Activated gamma-delta T cell treated with anti-CD3 and anti-CD28 coated beads, Interleukin-2, amount 50 U/mL, for 16 hours (primary cell): ENCODE measurements at regions not wholly inside any gene's neighbourhood (a gene's known extent, or its start where the extent isn't known, plus 50 kb on each side); places are given as distances from the start of the nearest gene placed in this dataset.

Experiments
- DNase-seq: peaks from one replicate; pipeline ENCODE4 v3.0.0-alpha.2; 2020; ENCODE audit warnings: low read depth

DNA sequence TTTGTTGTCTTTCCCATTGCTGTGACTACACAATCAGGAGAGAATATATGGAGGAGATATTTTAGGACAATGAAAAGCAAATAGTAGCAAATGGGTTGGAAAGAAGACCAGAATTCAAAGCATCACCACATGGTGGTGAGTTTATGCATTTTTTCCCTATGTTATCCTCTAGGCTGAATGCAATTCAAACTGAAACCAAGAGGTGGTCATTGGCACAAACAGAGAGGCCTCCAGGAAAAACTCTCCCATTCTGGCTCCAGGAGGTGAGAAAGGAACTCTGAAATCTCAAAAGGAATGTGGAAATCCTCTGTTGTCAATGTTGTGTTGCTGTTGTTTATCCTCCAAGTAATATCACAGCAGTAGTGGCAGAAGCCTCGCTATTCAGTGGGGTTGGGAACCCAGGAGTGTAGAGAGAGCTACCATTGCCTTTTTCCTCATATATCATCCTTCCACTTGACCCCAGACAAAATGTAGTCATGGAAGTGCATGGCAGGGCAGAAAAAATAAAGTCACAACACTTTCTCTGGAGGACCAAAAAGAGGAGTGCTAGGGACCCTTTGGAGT, 819.1 kb downstream of the GRID1 start:
- DNase-seq: no peak

- peak; percentile 1 for DNase-seq
These were observed 818.6 kb downstream of the GRID1 start for GRCh38 chr10:85548034-85548433.
